Trophoblast cell (in vitro differentiated cells and primary cell): ENCODE measurements at regions not wholly inside any gene's neighbourhood (a gene's known extent, or its start where the extent isn't known, plus 50 kb on each side); places are given as distances from the start of the nearest gene placed in this dataset.

Experiments
- DNase-seq, 2 donors: peaks; one replicate each; pipeline ENCODE4 v3.0.0-alpha.2; 2016
- H2AFZ ChIP-seq: 2 replicates; pipeline ENCODE4 v1.6.1; 2013; ENCODE audit warnings: low read length, moderate library complexity, mild to moderate bottlenecking; ENCODE audit not compliant: insufficient read depth, poor library complexity
- H2AK5ac ChIP-seq: 2 replicates; pipeline ENCODE4 v1.6.1; 2013; ENCODE audit warnings: mild to moderate bottlenecking, low read length
- H2BK120ac ChIP-seq: 2 replicates; pipeline ENCODE4 v1.6.1; 2013; ENCODE audit warnings: low read length, mild to moderate bottlenecking, moderate library complexity; ENCODE audit not compliant: insufficient read depth, poor library complexity
- H2BK12ac ChIP-seq: 2 replicates; pipeline ENCODE4 v1.6.1; 2013; ENCODE audit warnings: mild to moderate bottlenecking, low read length, moderate library complexity
- H2BK5ac ChIP-seq: 2 replicates; pipeline ENCODE4 v1.6.1; 2013; ENCODE audit warnings: low read length, low read depth, moderate library complexity, mild to moderate bottlenecking; ENCODE audit not compliant: poor library complexity
- H3K14ac ChIP-seq: 2 replicates; pipeline ENCODE4 v1.6.1; 2013; ENCODE audit warnings: mild to moderate bottlenecking, low read length
- H3K18ac ChIP-seq: 2 replicates; pipeline ENCODE4 v1.6.1; 2013; ENCODE audit warnings: mild to moderate bottlenecking, low read length
- H3K23ac ChIP-seq: 2 replicates; pipeline ENCODE4 v1.6.1; 2013; ENCODE audit warnings: low read length
- H3K27ac ChIP-seq: 2 replicates; pipeline ENCODE4 v1.5.1; 2013; ENCODE audit warnings: low read depth, mild to moderate bottlenecking, inconsistent platforms, low read length, moderate library complexity
- H3K27me3 ChIP-seq: 2 replicates; pipeline ENCODE4 v1.6.1; 2013; ENCODE audit warnings: inconsistent platforms, mild to moderate bottlenecking, low read length, moderate library complexity; ENCODE audit not compliant: insufficient read depth
- H3K36me3 ChIP-seq, 2 experiments: 1 replicate in 1 of 2; 2 replicates in 1 of 2; pipeline ENCODE4 v1.6.1; 2013; ENCODE audit warnings: low read length in 2 of 2, mild to moderate bottlenecking in 2 of 2, moderate library complexity in 1 of 2; ENCODE audit not compliant: insufficient read depth in 2 of 2, control insufficient read depth in 1 of 2
- H3K4ac ChIP-seq: 2 replicates; pipeline ENCODE4 v1.6.1; 2013; ENCODE audit warnings: low read depth, mild to moderate bottlenecking, low read length, moderate library complexity
- H3K4me1 ChIP-seq, 2 experiments: 1 replicate in 1 of 2; 2 replicates in 1 of 2; pipeline ENCODE4 v1.6.1; 2013; ENCODE audit warnings: low read length in 2 of 2, mild to moderate bottlenecking in 2 of 2, moderate library complexity in 1 of 2; ENCODE audit not compliant: insufficient read depth in 2 of 2, control insufficient read depth in 1 of 2
- H3K4me2 ChIP-seq: 2 replicates; pipeline ENCODE4 v1.6.1; 2013; ENCODE audit warnings: inconsistent platforms, mild to moderate bottlenecking, low read length, moderate library complexity
- H3K4me3 ChIP-seq: 2 replicates; pipeline ENCODE4 v1.5.1; 2013; ENCODE audit warnings: mild to moderate bottlenecking, low read depth, low read length, inconsistent platforms
- H3K79me1 ChIP-seq: one replicate; pipeline ENCODE4 v1.6.1; 2013; ENCODE audit warnings: low read length
- H3K79me2 ChIP-seq: 2 replicates; pipeline ENCODE4 v1.6.1; 2013; ENCODE audit warnings: low read length, mild to moderate bottlenecking; ENCODE audit not compliant: control insufficient read depth, insufficient read depth, poor library complexity
- H3K9ac ChIP-seq: 2 replicates; pipeline ENCODE4 v1.6.1; 2013; ENCODE audit warnings: mild to moderate bottlenecking, low read length
- H3K9me3 ChIP-seq: 2 replicates; pipeline ENCODE4 v1.6.1; 2013; ENCODE audit warnings: low read depth, mild to moderate bottlenecking, control low read depth, inconsistent platforms, low read length; ENCODE audit not compliant: insufficient read depth
- H4K12ac ChIP-seq: 2 replicates; pipeline ENCODE4 v1.6.1; 2013; ENCODE audit warnings: low read depth, mild to moderate bottlenecking, low read length, moderate library complexity
- H4K8ac ChIP-seq: 2 replicates; pipeline ENCODE4 v1.6.1; 2013; ENCODE audit warnings: low read depth, mild to moderate bottlenecking, low read length, moderate library complexity
- H4K91ac ChIP-seq: one replicate; pipeline ENCODE4 v1.6.1; 2013; ENCODE audit warnings: low read depth, mild to moderate bottlenecking, low read length, moderate library complexity
- WGBS: extraction: QIAGEN DNeasy Blood & Tissue Kit; methylation state at CpG from one replicate; pipeline ENCODE4 v1.1.7; 2013; ENCODE audit warnings: missing lambda C conversion rate; ENCODE audit not compliant: insufficient read length, insufficient coverage; ENCODE audit errors: extremely low coverage; 5-methylcytosine and 5-hydroxymethylcytosine counted together

GRCh38 chrX:8873956-8874355 is 72.8 kb upstream of the FAM9A start:
- H3K27me3 ChIP-seq: no peaks in the 10 kb centered on the region
- H2AK5ac ChIP-seq: no peak overlapping the region
- H3K27ac ChIP-seq: no peak overlapping the region
- no peak overlapping the region for H2BK5ac ChIP-seq
- no peak overlapping the region for H3K4ac ChIP-seq
- no peaks in the 10 kb centered on the region for H3K4me1 ChIP-seq
- no peak overlapping the region for H4K8ac ChIP-seq
- no peaks in the 10 kb centered on the region for H3K79me1 ChIP-seq
- H3K18ac ChIP-seq: no peak overlapping the region
- WGBS: no CpG with 5 or more reads among the region's 3 CpGs
- H3K14ac ChIP-seq: no peak overlapping the region
- H2AFZ ChIP-seq: no peak overlapping the region
- H2BK12ac ChIP-seq: no peak overlapping the region
- H3K36me3 ChIP-seq: no peaks in the 10 kb centered on the region
- H3K79me2 ChIP-seq: no peaks in the 10 kb centered on the region
- H4K91ac ChIP-seq: no peak overlapping the region
- no peak overlapping the region for H3K23ac ChIP-seq
- H3K4me3 ChIP-seq: no peak overlapping the region
- H3K9me3 ChIP-seq: no peaks in the 10 kb centered on the region
- no peak overlapping the region for H3K4me2 ChIP-seq
- H2BK120ac ChIP-seq: no peak overlapping the region
- H3K9ac ChIP-seq: no peak overlapping the region
- DNase-seq: no peak
- no peak overlapping the region for H4K12ac ChIP-seq

- Histone ChIP-seq H2BK12ac (no peak overlapping the region), H3K4me3 (no peak overlapping the region), H3K14ac (no peak overlapping the region), H3K18ac (no peak overlapping the region), H4K91ac (no peak overlapping the region), H3K9ac (no peak overlapping the region), H3K4me1 (no peaks in the 10 kb centered on the region), H3K36me3 (no peaks in the 10 kb centered on the region), H3K9me3 (no peaks in the 10 kb centered on the region), H2AK5ac (no peak overlapping the region), H2BK5ac (no peak overlapping the region), H3K4me2 (no peak overlapping the region), H3K27ac (no peak overlapping the region), H3K23ac (no peak overlapping the region), H3K4ac (no peak overlapping the region), H3K79me2 (no peaks in the 10 kb centered on the region), H2AFZ (no peak overlapping the region), H3K79me1 (no peaks in the 10 kb centered on the region), H3K27me3 (no peaks in the 10 kb centered on the region), H2BK120ac (no peak overlapping the region), H4K8ac (no peak overlapping the region), H4K12ac (no peak overlapping the region)
- no CpG with 5 or more reads among the region's 2 CpGs for WGBS
- no peak for DNase-seq
These were observed 71.9 kb upstream of the FAM9A start for GRCh38 chrX:8873102-8873501.

GRCh38 chrX:8870411-8870810 is 69.2 kb upstream of the FAM9A start:
- DNase-seq: no peak
- no peak overlapping the region for H3K4ac ChIP-seq
- H3K23ac ChIP-seq: no peak overlapping the region
- H2BK5ac ChIP-seq: no peak overlapping the region
- no peak overlapping the region for H4K12ac ChIP-seq
- no peak overlapping the region for H3K9ac ChIP-seq
- H3K18ac ChIP-seq: no peak overlapping the region
- no peak overlapping the region for H3K4me3 ChIP-seq
- WGBS: no CpG with 5 or more reads among the region's 3 CpGs
- H2BK12ac ChIP-seq: no peak overlapping the region
- H3K9me3 ChIP-seq: no peaks in the 10 kb centered on the region
- no peak overlapping the region for H4K91ac ChIP-seq
- no peak overlapping the region for H2AFZ ChIP-seq
- H3K79me1 ChIP-seq: no peaks in the 10 kb centered on the region
- H3K14ac ChIP-seq: no peak overlapping the region
- no peaks in the 10 kb centered on the region for H3K36me3 ChIP-seq
- H3K4me1 ChIP-seq: no peaks in the 10 kb centered on the region
- H3K27me3 ChIP-seq: no peaks in the 10 kb centered on the region
- H2BK120ac ChIP-seq: no peak overlapping the region
- no peak overlapping the region for H3K4me2 ChIP-seq
- no peak overlapping the region for H2AK5ac ChIP-seq
- H3K27ac ChIP-seq: no peak overlapping the region
- H3K79me2 ChIP-seq: no peaks in the 10 kb centered on the region
- no peak overlapping the region for H4K8ac ChIP-seq

- Histone ChIP-seq H3K4me2 (no peak overlapping the region), H2AK5ac (no peak overlapping the region), H4K8ac (no peak overlapping the region), H3K36me3 (no peaks in the 10 kb centered on the region), H3K27me3 (no peaks in the 10 kb centered on the region), H3K4me3 (no peak overlapping the region), H4K91ac (no peak overlapping the region), H3K14ac (no peak overlapping the region), H2BK120ac (no peak overlapping the region), H3K4ac (no peak overlapping the region), H3K9ac (no peak overlapping the region), H3K79me1 (no peaks in the 10 kb centered on the region), H3K23ac (no peak overlapping the region), H2AFZ (no peak overlapping the region), H3K18ac (no peak overlapping the region), H4K12ac (no peak overlapping the region), H2BK12ac (no peak overlapping the region), H3K79me2 (no peaks in the 10 kb centered on the region), H3K27ac (no peak overlapping the region), H2BK5ac (no peak overlapping the region), H3K9me3 (no peaks in the 10 kb centered on the region), H3K4me1 (no peaks in the 10 kb centered on the region)
- DNase-seq: no peak
These were observed 68.6 kb upstream of the FAM9A start for GRCh38 chrX:8869812-8870211.

GRCh38 chrX:8868906-8869305 is 67.7 kb upstream of the FAM9A start:
- H3K18ac ChIP-seq: no peak overlapping the region
- H3K14ac ChIP-seq: no peak overlapping the region
- no peaks in the 10 kb centered on the region for H3K9me3 ChIP-seq
- no peaks in the 10 kb centered on the region for H3K79me1 ChIP-seq
- H2AK5ac ChIP-seq: no peak overlapping the region
- H4K91ac ChIP-seq: no peak overlapping the region
- no peaks in the 10 kb centered on the region for H3K79me2 ChIP-seq
- no peak overlapping the region for H4K8ac ChIP-seq
- H2AFZ ChIP-seq: no peak overlapping the region
- no peak overlapping the region for H3K4ac ChIP-seq
- no peaks in the 10 kb centered on the region for H3K27me3 ChIP-seq
- no peak overlapping the region for H3K9ac ChIP-seq
- no peak overlapping the region for H3K27ac ChIP-seq
- no peak overlapping the region for H3K4me2 ChIP-seq
- peak in 1 of 2 donors; percentile 11 for DNase-seq
- no peaks in the 10 kb centered on the region for H3K4me1 ChIP-seq
- H3K23ac ChIP-seq: no peak overlapping the region
- no CpG with 5 or more reads among the region's 3 CpGs for WGBS
- H2BK5ac ChIP-seq: no peak overlapping the region
- no peak overlapping the region for H4K12ac ChIP-seq
- no peak overlapping the region for H2BK12ac ChIP-seq
- H3K4me3 ChIP-seq: no peak overlapping the region
- no peak overlapping the region for H2BK120ac ChIP-seq
- no peaks in the 10 kb centered on the region for H3K36me3 ChIP-seq
